Stomach (tissue), 8 donors: ENCODE measurements at regions not wholly inside any gene's neighbourhood (a gene's known extent, or its start where the extent isn't known, plus 50 kb on each side); places are given as distances from the start of the nearest gene placed in this dataset.
A peak's percentile ranks its signal among the peaks of the same experiment; 100 is the strongest.

Experiments
- DNase-seq, 2 donors: peaks; one replicate each; pipeline versions ENCODE4 v3.0.0 to v3.0.0-alpha.2; 2013 to 2019
- H3K27ac ChIP-seq, 5 donors: fragments of 200-600 bp in 4 of 5; sonication (generic) in 4 of 5; one replicate each; pipeline ENCODE4 v1.5.1; 2013 to 2019; ENCODE audit warnings: mild to moderate bottlenecking in 1 of 5, moderate library complexity in 1 of 5
- H3K27me3 ChIP-seq, 3 donors: fragments of 200-600 bp; sonication (generic); one replicate each; pipeline ENCODE4 v1.5.1; 2017 to 2019; ENCODE audit warnings: mixed run types in 1 of 3
- H3K36me3 ChIP-seq, 4 donors: fragments of 200-600 bp; sonication (generic); 1 replicate in 3 of 4; 2 replicates in 1 of 4; pipeline ENCODE4 v1.5.1; 2016 to 2019
- H3K4me1 ChIP-seq, 4 donors: fragments of 200-600 bp; sonication (generic); one replicate each; pipeline ENCODE4 v1.5.1; 2016 to 2019
- H3K4me3 ChIP-seq, 4 donors: fragments of 200-600 bp; sonication (generic) in 3 of 4; one replicate each; pipeline ENCODE4 v1.5.1; 2016 to 2019; ENCODE audit warnings: mild to moderate bottlenecking in 1 of 4
- H3K9me3 ChIP-seq, 4 donors: fragments of 200-600 bp; sonication (generic); one replicate each; pipeline ENCODE4 v1.5.1; 2016 to 2019
- CTCF ChIP-seq, 7 experiments: fragments of 450-650 bp in 4 of 7; fragments of 200-600 bp in 3 of 7; sonication (generic) in 3 of 7; IDR thresholded peaks; one replicate each; pipeline ENCODE4 v1.5.1; 2016 to 2019; ENCODE audit warnings: antibody characterized with exemption in 7 of 7, control low read depth in 2 of 7, mild to moderate bottlenecking in 1 of 7
- EP300 ChIP-seq: sonication (generic); formaldehyde crosslinking; IDR thresholded peaks from one replicate; pipeline ENCODE4 v1.6.1; 2017; ENCODE audit warnings: antibody characterized with exemption
- POLR2A ChIP-seq, 4 donors: fragments of 450-650 bp; IDR thresholded peaks; one replicate each; pipeline ENCODE4 v1.6.1; 2016; ENCODE audit warnings: antibody characterized with exemption in 4 of 4, control low read depth in 2 of 4, mild to moderate bottlenecking in 1 of 4, moderate library complexity in 1 of 4
- POLR2AphosphoS5 ChIP-seq, 3 donors: sonication (generic); formaldehyde crosslinking; IDR thresholded peaks; one replicate each; pipeline ENCODE4 v1.6.1; 2016; ENCODE audit warnings: antibody characterized with exemption in 3 of 3
- WGBS, 5 donors: extraction: QIAGEN DNeasy Blood & Tissue Kit in 3 of 5; methylation state at CpG; one replicate each; pipeline versions ENCODE4 v1.1.5 to v1.1.7; 2013 to 2018; 5-methylcytosine and 5-hydroxymethylcytosine counted together
- intact Hi-C: fragments of 100-400 bp; cut with DNase I; formaldehyde crosslinking; loops from one replicate; pipeline ENCODE4 v1.15.1; 2023; ENCODE audit warnings: low total_unique reads
- donor health status: healthy with polysubstance abuse.
- donor health status: Bipolar disorder and iron deficiency.
- donor health status: healthy.

- WGBS, 5 donors: 54 to 75% (median 70%) methylated on average over 2 of the region's 2 CpGs
- Histone ChIP-seq H3K9me3 (peaks cover 0 to 9% (median 2%) of the 10 kb centered on the region in 4 donors), H3K36me3 (no peaks in the 10 kb centered on the region), H3K4me1 (no peaks in the 10 kb centered on the region), H3K27me3 (no peaks in the 10 kb centered on the region), H3K27ac (no peak overlapping the region), H3K4me3 (no peak overlapping the region)
- intact Hi-C loops: no loop called here
- no peak for DNase-seq
- no peak for TF ChIP-seq EP300
- no peak for TF ChIP-seq CTCF (IDR thresholded peaks at IDR 0.05)
- TF ChIP-seq POLR2A (IDR thresholded peaks at IDR 0.05): no peak
- TF ChIP-seq POLR2AphosphoS5 (IDR thresholded peaks at IDR 0.05): no peak
Observed at GRCh38 chr3:182575941-182576340, 217.4 kb upstream of the ATP11B start.

- H3K27ac ChIP-seq: no peak overlapping the region
- intact Hi-C loops: no loop called here
- no peak for TF ChIP-seq CTCF (IDR thresholded peaks at IDR 0.05)
- no peak for TF ChIP-seq EP300
- TF ChIP-seq POLR2AphosphoS5 (IDR thresholded peaks at IDR 0.05): no peak
- TF ChIP-seq POLR2A (IDR thresholded peaks at IDR 0.05): no peak
- H3K4me3 ChIP-seq: no peak overlapping the region
- 77 to 92% (median 80%) methylated on average over 4 of the region's 4 CpGs for WGBS, 5 donors
- H3K27me3 ChIP-seq: no peaks in the 10 kb centered on the region
- no peak for DNase-seq
- H3K4me1 ChIP-seq: no peaks in the 10 kb centered on the region
- H3K9me3 ChIP-seq: no peaks in the 10 kb centered on the region
- H3K36me3 ChIP-seq: no peaks in the 10 kb centered on the region
Observed at GRCh38 chr3:182583545-182583944, 209.8 kb upstream of the ATP11B start.

- TF ChIP-seq POLR2AphosphoS5 (IDR thresholded peaks at IDR 0.05) (no peak), POLR2A (IDR thresholded peaks at IDR 0.05) (no peak), EP300 (no peak)
- DNase-seq: no peak
- H3K4me1 ChIP-seq: no peaks in the 10 kb centered on the region
- no peak overlapping the region for H3K4me3 ChIP-seq
- no peak overlapping the region for H3K27ac ChIP-seq
- WGBS, 5 donors: 76 to 81% (median 79%) methylated on average over 2 of the region's 2 CpGs
- no peaks in the 10 kb centered on the region for H3K36me3 ChIP-seq
- H3K9me3 ChIP-seq: no peaks in the 10 kb centered on the region
- no peaks in the 10 kb centered on the region for H3K27me3 ChIP-seq
- intact Hi-C loops: no loop called here
Observed at GRCh38 chr3:182585532-182586150, 207.7 kb upstream of the ATP11B start.

DNA sequence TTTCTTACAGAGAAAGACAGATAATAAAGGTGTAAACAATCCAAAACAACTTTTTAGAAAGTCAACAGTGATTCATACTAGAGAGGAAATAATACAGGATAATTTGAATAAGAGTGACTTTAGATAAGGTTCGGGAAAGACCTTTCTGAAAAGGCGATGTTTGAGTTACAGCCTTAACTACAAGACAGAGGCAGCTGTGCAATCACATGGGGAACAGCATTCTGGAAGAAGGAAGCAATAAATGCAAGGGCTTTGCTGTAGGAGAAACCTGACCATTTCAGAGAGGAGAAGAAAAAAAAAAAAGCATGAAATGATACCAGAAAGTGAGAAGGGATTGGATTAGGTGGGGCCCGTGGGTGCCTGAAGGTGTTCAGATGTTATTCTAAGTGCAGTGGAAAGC, 200.6 kb upstream of the ATP11B start:
- H3K27ac ChIP-seq: peak overlapping the region in 2 of 5 donors; percentile 19 to 68
- no peak overlapping the region for H3K4me3 ChIP-seq
- H3K9me3 ChIP-seq: no peaks in the 10 kb centered on the region
- peaks cover 0 to 15% (median 11%) of the 10 kb centered on the region in 4 donors for H3K4me1 ChIP-seq
- no peak for DNase-seq
- no peaks in the 10 kb centered on the region for H3K27me3 ChIP-seq
- 42 to 62% (median 57%) methylated on average over 3 of the region's 3 CpGs for WGBS, 5 donors
- no peak for TF ChIP-seq POLR2A (IDR thresholded peaks at IDR 0.05)
- no peak for TF ChIP-seq CTCF (IDR thresholded peaks at IDR 0.05)
- peak in 1 of 3 donors; percentile 40 for TF ChIP-seq POLR2AphosphoS5 (IDR thresholded peaks at IDR 0.05)
- TF ChIP-seq EP300: no peak
- intact Hi-C loops: no loop called here
- H3K36me3 ChIP-seq: no peaks in the 10 kb centered on the region
